ENCODE measurements at regions not wholly inside any gene's neighbourhood (a gene's known extent, or its start where the extent isn't known, plus 50 kb on each side); places are given as distances from the start of the nearest gene placed in this dataset.

DNA sequence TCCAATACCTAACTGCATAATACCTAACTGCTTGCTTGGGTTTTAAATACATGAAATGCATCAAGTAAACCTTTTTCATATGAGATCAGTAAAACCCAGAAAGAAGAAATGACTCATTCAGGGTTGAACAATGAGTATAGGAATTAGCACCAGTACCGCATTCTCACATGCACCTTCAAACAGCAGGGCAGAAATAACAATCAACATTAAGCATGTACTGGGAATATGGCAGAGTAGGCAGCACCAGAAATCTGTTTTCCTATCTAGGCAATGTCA, 850.3 kb upstream of the SORCS1 start:
- TF ChIP-seq, protein P1, sequence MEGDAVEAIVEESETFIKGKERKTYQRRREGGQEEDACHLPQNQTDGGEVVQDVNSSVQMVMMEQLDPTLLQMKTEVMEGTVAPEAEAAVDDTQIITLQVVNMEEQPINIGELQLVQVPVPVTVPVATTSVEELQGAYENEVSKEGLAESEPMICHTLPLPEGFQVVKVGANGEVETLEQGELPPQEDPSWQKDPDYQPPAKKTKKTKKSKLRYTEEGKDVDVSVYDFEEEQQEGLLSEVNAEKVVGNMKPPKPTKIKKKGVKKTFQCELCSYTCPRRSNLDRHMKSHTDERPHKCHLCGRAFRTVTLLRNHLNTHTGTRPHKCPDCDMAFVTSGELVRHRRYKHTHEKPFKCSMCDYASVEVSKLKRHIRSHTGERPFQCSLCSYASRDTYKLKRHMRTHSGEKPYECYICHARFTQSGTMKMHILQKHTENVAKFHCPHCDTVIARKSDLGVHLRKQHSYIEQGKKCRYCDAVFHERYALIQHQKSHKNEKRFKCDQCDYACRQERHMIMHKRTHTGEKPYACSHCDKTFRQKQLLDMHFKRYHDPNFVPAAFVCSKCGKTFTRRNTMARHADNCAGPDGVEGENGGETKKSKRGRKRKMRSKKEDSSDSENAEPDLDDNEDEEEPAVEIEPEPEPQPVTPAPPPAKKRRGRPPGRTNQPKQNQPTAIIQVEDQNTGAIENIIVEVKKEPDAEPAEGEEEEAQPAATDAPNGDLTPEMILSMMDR (IDR thresholded peaks at IDR 0.05) = no peak
- TF ChIP-seq POLR2A (IDR thresholded peaks at IDR 0.05; ENCODE audit: low read depth) (no peak), EP300 (IDR thresholded peaks at IDR 0.05) (no peak)
